Bronchial epithelial cell (primary cell): ENCODE measurements at regions not wholly inside any gene's neighbourhood (a gene's known extent, or its start where the extent isn't known, plus 50 kb on each side); places are given as distances from the start of the nearest gene placed in this dataset.

Source experiments
- DNase-seq: peaks from one replicate; pipeline ENCODE4 v3.0.0-alpha.2; 2010; ENCODE audit warnings: low read depth
- FAIRE-seq: peaks from 2 replicates; lab custom pipeline; 2011; peaks lifted over from hg19 to GRCh38; lab: Jason Lieb, UNC
- H3K27me3 ChIP-seq: 2 replicates; pipeline ENCODE4 v1.5.1; 2011; ENCODE audit warnings: low read length; ENCODE audit not compliant: control insufficient read depth, insufficient read depth
- H3K36me3 ChIP-seq: 2 replicates; pipeline ENCODE4 v1.5.1; 2011; ENCODE audit warnings: low read length; ENCODE audit not compliant: control insufficient read depth, insufficient read depth
- H3K4me3 ChIP-seq: 2 replicates; pipeline ENCODE4 v1.5.1; 2011; ENCODE audit warnings: mild to moderate bottlenecking, low read depth, low read length, control low read depth
- TF ChIP-seq, protein P1 (sequence below): IDR thresholded peaks from 2 replicates; pipeline ENCODE4 v1.5.1; 2011; ENCODE audit warnings: mild to moderate bottlenecking, moderate library complexity, low read length, control low read depth, inconsistent platforms; ENCODE audit not compliant: insufficient read depth, severe bottlenecking

DNA sequence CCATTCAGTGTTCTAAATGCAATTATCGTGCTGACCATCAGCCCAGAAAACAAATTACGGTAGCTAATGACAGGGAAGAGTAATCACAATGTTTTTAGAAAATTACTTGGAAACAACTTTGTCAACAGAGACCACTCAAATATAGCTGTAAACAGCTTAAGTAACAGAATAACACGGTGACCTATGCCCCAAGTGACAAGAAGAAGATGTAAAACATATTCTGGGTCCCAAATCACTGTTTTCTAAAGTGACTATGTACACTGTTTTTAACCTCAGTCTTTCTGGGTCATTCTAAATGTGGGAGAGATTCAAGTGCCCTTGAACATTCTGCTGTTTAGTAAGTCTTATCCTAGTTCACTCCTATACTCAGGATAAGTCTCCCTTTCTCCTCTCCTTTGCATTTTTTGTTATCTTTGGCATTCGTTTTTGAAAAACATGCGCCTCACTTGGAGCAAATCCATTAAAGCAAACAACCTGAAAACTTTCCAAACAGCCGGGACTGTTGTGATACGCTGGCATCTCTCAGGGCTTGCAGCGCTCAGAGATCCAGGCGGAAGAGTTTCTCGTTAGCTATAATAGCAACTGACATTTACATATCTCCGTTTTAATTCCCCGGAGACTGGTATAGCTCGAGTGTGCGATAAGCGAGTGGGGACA, 114.5 kb upstream of the SOX4 start:
- FAIRE-seq (no peak), DNase-seq (peak; percentile 5)
- Histone ChIP-seq H3K27me3 (no peaks in the 10 kb centered on the region), H3K36me3 (no peaks in the 10 kb centered on the region), H3K4me3 (no peak overlapping the region)
- TF ChIP-seq, protein P1, sequence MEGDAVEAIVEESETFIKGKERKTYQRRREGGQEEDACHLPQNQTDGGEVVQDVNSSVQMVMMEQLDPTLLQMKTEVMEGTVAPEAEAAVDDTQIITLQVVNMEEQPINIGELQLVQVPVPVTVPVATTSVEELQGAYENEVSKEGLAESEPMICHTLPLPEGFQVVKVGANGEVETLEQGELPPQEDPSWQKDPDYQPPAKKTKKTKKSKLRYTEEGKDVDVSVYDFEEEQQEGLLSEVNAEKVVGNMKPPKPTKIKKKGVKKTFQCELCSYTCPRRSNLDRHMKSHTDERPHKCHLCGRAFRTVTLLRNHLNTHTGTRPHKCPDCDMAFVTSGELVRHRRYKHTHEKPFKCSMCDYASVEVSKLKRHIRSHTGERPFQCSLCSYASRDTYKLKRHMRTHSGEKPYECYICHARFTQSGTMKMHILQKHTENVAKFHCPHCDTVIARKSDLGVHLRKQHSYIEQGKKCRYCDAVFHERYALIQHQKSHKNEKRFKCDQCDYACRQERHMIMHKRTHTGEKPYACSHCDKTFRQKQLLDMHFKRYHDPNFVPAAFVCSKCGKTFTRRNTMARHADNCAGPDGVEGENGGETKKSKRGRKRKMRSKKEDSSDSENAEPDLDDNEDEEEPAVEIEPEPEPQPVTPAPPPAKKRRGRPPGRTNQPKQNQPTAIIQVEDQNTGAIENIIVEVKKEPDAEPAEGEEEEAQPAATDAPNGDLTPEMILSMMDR: no peak

DNA sequence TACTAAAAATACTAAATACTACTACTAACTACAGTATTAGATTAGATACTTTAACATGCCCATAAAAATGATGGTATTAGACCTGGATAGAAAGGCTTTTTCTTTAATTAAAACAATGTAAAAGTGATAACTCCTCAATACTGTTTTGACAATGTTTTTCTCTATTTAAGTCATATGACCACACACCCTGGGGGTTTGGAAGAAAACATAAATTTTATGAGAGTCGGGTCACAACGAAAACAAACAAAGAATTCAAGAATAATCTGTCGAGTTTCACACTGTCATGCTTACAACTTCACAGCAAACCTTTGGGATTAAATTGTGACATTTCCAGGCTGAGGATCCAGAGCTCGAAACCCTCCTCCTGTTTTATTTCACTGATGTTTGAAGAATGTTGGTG, 107.4 kb upstream of the SOX4 start:
- TF ChIP-seq, protein P1: no peak
- no peaks in the 10 kb centered on the region for H3K27me3 ChIP-seq
- no peak overlapping the region for H3K4me3 ChIP-seq
- DNase-seq (no peak), FAIRE-seq (no peak)
- no peaks in the 10 kb centered on the region for H3K36me3 ChIP-seq

DNA sequence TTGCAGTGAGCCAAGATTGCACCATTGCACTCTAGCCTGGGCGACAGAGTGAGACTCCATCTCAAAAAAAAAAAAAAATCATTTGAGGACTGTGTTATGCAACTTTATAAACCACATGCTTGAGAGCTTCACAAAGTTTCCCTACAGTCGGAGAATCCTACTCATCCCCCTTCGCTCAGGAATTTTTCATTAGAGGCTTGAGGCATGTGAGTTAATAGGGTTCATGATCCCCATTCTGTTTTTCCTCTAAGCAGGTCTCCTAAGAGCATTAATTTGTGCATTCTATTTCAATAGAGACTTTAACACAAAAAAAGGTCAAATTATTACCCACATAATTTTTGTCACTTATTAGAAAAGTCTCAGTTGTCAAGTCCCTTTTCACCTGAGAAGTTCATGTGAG, 103.7 kb upstream of the SOX4 start:
- TF ChIP-seq, protein P1: no peak
- no peak overlapping the region for H3K4me3 ChIP-seq
- no peak for FAIRE-seq
- DNase-seq: no peak
- H3K36me3 ChIP-seq: no peaks in the 10 kb centered on the region
- no peaks in the 10 kb centered on the region for H3K27me3 ChIP-seq

DNA sequence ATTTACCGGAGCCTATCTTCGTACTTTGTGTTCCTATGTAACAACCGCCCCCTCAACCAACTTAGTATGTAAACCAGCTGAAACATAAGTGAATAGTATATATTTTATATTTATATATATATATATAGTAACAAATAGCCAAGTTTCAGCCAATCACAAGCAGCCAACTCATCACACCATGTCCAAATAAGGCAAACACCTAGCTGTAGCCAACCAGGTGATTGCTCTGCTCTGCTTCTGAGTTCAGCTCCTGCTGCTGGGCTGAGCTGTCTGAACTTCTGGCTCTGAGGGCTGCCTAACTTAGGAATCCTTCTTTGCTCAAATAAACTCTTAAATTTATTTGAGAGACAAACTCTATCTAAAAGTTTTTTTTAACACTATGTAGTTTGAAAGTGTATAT, 101.6 kb upstream of the SOX4 start:
- FAIRE-seq (no peak), DNase-seq (no peak)
- Histone ChIP-seq H3K4me3 (no peak overlapping the region), H3K27me3 (no peaks in the 10 kb centered on the region), H3K36me3 (no peaks in the 10 kb centered on the region)
- TF ChIP-seq, protein P1: no peak

DNA sequence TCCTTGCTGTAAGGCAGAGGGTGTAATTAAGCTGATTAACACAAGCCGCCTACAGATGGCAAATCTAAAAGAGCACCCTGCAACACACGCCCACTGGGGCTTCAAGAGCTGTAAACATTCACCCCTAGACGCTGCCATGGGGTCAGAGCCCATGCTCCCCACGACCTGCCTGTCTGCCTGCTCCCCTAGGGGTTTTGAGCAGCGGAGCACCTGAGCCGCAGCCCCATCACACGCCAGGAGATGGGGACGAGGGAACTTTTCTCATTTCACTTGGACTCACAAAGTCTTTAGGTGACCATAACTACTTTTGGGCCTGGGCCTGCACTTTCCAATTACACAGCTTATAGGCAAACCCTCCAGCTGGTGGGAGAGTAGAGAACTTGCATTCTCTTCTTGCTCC, 99.0 kb upstream of the SOX4 start:
- DNase-seq (no peak), FAIRE-seq (no peak)
- TF ChIP-seq, protein P1: no peak

DNA sequence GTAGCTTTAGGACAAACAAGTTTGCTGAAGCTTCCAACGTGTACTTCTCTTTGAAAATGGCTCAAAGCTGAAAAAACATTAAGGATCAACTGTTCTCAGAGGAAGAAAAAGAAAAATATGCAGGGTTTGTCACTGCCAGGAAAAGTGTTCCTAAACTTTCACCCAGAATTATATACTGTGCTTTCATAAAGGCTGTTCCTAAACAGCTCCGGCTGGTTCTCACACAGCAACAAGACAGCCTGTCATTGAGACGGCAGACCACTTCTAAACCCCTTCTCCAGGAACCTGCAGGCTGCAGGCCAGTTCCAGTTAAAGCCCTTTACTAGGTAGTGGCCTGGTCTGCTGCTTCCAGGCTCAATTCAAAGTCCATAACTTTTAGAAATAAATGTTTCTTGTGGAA, 97.4 kb upstream of the SOX4 start:
- Histone ChIP-seq H3K27me3 (no peaks in the 10 kb centered on the region), H3K4me3 (no peak overlapping the region), H3K36me3 (no peaks in the 10 kb centered on the region)
- DNase-seq (no peak), FAIRE-seq (no peak)
- TF ChIP-seq, protein P1: no peak

More for the DNA sequence above, 99.0 kb upstream of the SOX4 start:
- H3K27me3 ChIP-seq: no peaks in the 10 kb centered on the region
- H3K36me3 ChIP-seq: no peaks in the 10 kb centered on the region
- H3K4me3 ChIP-seq: no peak overlapping the region
